GM18508 (cell line): ENCODE measurements at regions not wholly inside any gene's neighbourhood (a gene's known extent, or its start where the extent isn't known, plus 50 kb on each side); places are given as distances from the start of the nearest gene placed in this dataset.

Experiments
- ATAC-seq: cut with Tn5 transposase; IDR thresholded peaks from one replicate; pipeline ENCODE4 v1.9.1; 2021; ENCODE audit warnings: moderate number of reproducible peaks; ENCODE audit not compliant: insufficient read depth, unreplicated experiment

DNA sequence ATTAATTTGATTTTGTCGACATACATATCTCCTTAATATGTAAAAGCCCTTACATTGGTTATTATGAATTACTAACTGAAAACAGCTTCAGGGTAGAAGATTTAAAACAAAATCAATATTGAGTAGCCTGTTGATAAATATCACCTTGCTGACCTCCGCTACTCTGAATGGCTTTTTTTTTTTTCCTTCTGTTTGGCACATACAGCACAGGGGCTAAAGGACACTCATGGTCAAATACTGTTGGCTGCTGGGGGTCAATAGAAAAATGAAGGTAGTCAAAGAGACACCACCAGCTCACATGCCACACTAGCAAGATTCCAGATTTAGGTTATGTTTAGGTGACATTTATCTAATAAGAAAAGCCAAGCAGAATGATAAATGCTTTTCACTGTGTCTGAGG lies 1642.4 kb upstream of the SLC39A10 start:
- no peak for ATAC-seq

DNA sequence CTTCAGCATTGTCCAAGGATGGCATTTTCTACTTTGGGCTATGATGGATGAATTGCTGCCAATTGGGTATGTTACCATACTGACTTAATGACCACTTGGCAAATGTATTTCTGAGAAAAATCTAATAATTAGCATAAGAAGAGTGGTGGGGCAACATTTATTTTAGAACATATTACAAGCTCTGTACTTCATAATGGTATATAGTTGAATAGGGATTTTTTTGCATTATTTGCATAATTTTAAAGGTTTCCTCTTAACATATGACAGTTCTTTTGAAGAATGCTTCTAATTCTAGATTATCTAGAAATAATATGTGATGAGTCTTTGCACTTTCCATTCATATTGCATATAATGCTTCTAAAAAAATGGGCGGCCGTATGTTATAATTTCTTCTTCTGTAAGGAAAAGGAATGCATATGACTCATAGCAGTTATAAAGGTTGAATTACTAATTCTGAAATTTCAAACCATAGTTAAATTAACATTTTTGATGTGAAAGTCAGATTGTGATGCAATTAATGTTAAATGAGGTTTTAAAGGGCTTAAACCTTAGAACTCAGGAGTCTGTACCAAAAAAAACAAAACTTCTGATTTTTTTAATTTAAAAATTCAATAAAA lies 1652.3 kb upstream of the SLC39A10 start:
- no peak for ATAC-seq

DNA sequence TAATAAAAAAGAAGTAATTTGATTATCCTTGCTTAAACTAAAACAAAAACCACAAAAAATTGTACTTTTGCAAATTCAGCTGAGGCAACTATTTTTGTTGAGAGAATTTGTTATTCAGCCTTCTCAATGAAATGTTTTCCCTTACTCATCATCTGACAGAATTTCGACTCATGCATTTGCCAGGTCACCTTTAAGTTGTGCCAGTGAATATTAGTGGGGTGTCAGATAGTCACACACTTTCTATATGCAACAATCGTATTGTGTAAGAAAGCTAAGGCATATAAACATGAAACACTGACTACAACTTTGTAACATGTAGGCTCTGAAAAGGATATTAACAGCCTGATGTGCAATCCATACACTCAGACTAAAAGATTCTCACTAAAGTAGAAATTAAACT lies 1653.1 kb upstream of the SLC39A10 start:
- ATAC-seq, result no peak

DNA sequence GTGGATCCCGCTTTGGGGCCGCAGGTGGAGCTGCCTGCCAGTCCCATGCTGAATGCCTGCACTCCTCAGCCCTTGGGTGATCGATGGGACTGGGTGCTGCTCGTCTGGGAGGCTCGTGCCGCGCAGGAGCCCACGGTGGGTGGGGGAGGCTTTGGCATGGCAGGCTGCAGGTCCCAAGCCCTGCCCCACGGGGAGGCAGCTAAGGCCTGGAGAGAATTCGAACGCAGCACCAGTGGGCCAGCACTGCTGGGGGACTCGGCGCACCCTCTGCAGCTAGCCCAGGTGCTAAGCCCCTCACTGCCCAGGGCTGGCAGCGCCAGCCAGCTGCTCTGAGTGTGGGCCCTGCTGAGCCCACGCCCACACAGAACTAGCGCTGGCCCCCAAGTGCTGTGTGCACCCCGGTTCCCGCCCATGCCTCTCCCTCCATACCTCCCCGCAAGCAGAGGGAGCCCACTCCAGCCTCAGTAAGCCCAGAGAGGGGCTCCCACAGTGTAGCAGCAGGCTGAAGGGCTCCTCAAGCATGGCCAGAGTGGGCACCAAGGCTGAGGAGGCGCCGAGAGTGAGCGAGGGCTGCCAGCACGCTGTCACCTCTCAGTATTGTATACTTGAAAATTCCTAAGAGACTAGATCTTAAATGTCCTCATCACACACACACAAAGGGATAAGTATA lies 1654.2 kb upstream of the SLC39A10 start:
- ATAC-seq, result no peak

DNA sequence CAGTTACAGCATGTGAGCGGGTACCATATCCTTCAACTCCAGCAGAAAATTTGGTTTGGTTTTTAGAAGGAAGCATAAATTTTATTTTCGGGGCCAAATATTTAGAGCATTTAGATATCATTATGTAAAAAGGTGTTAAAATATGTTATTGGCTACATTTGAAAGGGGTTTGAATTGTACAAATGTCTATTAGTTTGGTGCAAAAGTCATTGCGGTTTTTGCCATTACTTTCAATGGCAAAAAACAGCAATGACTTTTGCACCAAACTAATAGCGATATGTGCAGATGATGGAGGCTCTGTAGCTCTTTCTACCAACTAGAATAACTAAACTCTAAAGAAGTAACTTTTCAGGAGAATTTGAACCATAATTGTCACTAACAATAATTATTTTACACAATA lies 1666.2 kb upstream of the SLC39A10 start:
- ATAC-seq, result no peak

DNA sequence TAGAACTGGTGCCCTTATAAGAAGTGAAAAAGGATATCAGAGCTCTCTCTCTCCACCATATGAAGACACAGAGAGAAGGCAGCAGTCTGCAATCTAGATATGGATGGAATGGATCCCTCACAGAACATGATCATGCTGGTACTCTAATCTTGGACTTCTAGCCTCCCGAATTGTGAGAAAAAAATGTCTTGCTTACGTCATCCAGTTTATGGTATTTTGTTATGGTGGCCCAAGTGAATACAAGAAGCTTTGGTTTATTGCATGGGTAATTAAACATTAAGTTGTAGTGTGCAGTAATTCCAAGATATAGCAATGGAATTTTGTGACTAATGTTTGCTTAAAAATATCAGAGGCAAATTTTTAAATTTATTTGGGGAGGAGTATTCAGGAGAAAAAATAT lies 1667.4 kb upstream of the SLC39A10 start:
- ATAC-seq, result no peak

DNA sequence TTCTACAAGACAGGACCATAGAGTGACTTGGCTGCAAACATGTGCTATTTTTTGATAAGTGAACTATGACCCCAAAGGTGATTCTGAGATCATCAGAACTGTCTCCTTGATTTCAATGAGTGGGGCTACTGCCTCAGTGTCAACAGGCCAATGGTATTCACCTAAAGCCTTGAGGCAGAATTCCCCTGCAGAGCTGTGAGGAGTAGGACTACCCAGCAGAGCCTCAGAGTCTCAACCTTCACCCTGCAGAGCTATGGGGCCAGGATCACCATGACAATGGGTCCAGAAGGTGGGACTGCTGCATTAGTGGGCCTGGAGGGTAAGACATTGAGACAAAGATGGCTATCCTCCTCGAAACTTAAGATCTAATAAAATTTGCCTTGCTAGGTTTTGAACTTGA lies 1668.2 kb upstream of the SLC39A10 start:
- no peak for ATAC-seq

DNA sequence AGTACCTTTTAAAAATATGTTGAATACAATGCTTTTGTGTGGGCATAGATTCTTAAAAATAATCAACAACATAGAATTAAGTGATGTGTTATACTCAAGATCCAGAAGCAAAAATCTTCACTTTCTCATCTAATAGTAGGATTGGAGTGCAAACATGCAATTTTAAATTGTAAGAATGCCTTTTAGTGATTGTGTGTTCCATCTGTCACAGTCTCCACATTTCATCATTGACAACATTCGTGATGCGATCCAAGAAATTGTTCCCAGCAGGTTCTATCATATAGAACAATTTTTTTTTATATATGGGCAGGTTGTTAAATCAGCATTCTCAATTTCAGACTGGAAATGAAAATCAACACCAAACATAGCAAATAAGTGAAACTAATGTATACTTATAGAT lies 1671.8 kb upstream of the SLC39A10 start:
- no peak for ATAC-seq

DNA sequence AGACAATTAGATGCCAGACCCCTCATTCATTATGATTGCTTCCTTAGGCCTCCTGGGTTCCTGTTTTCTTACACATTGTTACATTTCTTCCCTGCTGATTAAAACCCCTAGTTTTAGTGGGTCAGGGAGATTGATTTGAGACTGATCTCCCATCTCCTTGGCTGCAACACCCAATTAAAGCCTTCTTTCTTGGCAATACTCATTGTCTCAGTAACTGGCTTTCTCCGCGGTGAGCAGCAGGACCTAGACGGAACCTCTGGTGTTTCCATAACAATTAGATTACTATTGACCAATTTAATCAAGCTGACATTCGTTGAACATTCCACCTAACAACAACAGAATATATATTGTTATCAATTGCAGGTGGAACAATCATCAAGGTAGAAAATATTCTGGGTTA lies 1676.4 kb upstream of the SLC39A10 start:
- ATAC-seq, result no peak

DNA sequence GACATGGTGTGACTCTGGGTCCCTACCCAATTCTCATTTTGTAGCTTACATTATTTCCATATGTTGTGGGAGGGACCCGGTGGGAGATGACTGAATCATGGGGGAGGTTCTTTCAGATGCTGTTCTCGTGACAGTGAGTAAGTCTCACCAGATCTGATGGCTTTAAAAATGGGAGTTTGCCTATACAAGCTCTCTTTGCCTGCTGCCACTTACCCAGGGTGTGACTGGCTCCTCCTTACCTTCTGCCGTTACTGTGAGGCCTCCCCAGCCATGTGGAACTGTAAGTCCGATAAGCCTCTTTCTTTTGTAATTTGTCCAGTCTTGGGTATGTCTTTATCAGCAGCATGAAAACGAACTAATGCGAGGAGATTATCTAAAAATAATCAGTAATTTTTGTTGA lies 1683.2 kb upstream of the SLC39A10 start:
- ATAC-seq, result no peak

DNA sequence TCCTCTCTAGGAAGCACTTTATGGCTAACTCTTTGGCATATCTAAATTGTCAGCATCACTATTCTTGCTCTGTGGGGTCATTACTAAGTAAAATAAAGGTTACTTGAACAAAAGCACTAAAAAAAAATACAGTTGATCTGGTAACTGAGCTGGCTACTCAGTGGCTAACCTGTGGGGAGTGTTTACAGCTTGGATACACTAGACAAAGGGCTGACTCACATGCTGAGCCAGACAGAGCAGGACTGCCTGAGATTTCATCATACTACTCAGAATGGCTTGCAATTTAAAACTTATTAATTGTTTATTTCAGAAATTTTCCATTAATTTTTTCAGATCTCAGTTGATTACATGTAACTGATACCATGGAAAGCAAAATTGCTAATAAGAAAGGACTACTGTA lies 1690.4 kb upstream of the SLC39A10 start:
- ATAC-seq, result no peak

DNA sequence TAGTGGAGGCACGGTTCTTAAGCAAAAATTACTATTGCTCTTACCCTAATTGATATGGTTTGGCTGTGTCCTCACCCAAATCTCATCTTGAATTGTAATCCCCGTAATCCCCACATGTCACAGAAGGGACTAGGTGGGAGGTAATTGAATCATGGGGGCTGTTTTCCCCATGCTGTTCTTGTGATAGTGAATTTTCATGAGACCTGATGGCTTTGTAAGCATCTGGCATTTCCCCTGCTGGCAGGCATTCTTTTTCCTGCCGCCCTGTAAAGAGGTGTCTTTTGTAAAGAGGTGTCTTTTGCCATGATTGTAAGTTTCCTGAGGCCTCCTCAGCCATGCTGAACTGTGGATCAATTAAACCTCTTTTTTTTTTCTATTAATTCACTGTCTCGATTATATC lies 1691.8 kb upstream of the SLC39A10 start:
- ATAC-seq, result no peak

DNA sequence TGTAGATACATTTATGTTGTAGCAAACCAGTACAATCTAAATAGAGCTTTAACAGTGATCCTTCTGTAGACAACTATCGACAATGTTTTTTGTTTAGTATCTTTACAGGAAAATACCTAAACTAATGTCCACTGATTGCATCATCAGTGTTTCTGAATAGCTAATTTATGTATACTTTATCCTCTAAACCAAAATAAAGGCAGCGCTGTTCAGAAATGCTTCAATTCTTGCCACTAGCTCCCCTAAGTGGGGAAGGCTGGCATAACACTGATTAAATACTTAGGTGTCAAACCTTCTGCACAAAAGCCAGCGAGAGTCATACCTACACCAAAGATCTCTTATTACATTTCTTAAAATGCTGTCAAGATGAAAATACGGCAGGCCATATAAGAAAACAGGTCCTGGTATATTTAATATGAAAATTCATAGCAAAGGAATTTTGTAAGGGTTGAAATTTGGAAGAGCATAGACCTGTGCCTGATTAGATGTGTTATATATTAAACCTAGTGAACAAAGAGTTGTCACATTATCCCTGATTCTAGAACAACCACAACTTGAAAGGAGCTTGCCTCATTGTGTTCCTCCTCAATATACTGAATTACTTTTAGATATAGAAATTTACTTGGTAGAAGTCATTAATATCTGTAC lies 1693.4 kb upstream of the SLC39A10 start:
- peak; percentile 66 for ATAC-seq

DNA sequence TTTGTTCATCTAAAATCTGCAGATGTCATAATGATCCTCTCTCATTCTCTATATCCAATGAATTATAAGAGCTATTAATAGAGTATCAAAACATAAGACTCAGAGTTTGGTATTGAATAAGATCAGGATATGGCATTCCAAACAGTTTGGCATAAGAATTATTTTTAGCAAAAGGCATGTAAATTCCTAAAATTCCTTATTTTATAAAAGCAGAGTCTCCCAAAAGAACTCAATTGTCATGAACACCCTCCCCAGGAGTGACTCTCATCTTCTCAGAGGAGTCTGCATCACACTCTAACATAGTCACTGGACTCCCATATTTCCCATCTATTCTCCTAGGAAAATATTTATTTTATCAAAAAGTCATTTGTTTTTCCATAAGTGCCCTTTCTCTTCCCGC lies 1710.2 kb upstream of the SLC39A10 start:
- ATAC-seq, result no peak

DNA sequence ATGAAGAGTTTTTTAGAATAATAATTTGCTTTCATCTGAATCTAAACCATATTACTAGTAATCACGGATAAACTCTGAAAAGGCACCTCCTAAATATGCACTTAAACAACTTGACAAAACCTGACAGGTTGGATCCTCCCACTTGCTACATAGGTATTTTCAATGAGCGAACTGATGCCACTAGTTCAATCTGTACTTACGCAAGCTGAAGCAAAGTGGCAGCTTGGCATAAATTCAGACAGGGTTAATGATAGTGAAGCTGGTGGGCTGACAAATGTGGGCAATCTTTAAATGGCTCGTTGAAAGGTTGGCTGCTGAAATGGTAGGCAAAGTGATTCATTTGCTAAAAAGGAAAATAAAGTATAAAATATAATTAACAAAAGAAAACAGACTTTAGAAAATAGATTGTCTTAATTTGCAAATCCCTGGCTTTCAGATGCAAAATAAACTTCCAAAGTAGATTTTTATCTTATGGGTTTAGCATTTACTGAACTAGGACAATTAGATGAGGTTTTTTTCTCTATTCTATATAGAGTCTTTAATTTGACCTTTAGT lies 1713.5 kb upstream of the SLC39A10 start:
- ATAC-seq, result no peak

DNA sequence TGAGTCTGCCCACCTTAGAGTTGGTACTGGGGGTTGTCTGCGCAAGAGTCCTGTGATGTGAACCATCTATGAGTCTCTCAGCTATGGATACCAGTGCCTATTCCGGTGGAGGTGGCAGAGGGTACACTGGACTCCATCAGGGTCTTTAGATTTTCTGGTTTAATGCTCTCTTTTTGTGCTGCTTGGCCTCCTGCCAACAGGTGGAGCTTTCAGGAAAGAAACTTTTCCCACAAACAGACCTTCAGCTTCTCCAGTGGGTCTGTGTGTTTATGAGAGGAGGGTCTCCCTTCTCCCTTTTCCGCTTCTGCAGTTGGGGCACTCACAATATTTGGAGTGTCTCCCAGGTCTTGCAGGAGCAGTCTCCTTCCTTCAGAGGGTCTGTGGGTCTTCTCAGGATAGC lies 1721.9 kb upstream of the SLC39A10 start:
- no peak for ATAC-seq

DNA sequence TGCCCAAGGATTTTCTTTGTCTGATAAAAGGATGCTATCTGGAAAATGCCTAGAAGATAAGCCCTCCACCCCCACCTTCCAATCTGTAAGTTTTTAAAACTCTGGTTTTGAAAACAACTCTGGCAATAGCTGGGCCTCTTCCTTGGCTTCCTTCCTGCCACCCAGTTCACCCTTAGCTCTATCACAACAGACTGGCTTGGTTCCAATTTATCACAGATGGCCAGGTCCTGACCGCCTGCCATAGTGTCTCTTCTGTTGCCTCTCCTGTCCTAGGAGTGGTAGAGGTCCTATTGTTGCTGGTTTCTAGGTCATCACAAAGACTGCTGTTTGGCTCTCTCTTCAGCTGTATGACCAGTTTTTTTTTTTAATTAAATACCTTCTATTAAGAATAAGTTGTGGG lies 1727.9 kb upstream of the SLC39A10 start:
- no peak for ATAC-seq

DNA sequence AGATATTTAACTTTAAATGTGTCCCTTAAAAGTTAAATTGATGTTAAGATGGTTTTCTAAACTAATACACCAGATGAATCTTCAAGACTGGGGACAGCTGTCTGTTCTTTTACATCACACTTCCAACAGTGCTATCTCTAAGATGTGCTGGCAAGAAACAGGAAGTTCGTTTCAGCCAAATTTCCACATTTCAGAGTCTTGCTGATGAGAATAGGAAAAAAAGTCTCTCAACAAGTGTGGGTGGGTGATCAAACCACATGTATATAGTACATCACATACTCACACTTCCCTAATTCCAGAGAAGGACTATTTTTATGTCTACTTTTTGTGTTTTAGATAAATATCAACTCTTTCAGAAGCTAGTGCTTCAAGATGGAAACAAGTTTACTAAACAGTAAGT lies 1712.8 kb upstream of the TMEFF2 start:
- ATAC-seq, result no peak

DNA sequence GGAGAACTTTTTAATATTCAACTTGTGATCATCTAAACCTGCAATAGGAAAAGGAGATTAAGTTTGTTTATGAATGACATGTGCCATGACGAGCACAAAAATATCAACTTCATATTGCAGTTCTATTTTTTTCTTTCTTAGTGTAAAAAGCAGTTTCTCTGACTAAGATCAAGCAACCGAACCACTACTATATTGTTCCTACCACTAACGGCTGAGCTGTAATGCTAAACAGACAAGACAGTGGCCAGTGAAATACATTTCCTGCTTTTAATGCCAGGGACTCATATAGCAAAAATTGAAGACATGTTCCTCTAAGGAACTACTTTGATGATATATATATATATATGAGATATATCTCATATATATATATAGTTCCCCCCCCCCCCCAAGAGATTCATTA lies 1705.6 kb upstream of the TMEFF2 start:
- no peak for ATAC-seq

DNA sequence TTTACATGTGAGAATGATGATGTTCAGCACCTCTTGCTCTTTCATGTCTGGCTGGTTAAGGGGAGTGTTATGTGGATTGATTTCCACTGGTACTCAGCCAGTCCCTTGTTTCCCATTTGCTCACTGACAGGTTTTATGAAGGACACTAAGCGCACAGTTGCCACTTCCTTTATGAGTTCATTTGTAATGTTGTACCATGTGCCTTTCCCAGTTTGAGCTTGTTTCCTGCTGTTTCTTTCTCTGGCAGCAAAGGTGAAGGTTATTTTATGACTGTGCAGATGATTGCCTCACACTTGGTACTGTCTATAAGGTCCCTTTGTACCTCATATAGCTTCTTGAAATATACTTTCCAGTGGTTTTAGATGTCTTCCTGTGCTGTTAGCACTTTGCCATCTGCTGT lies 1700.5 kb upstream of the TMEFF2 start:
- ATAC-seq, result no peak

DNA sequence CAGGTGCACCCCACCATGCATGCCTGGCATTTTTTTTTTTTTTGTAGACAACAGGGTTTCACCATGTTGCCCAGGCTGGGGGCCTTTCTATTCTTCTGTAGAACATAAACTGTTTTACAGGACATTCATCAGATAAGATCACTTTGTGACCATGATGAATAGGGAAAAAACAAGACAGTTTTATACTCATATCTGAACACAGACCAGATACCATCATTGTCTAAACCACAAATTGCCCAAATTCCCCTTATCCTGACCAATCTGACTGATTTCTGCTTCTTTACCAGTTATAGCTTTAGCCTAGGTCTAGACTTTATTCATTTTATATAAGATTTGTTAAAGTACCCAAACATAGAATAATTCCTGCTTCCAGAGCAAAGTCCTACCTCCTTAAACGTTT lies 1699.3 kb upstream of the TMEFF2 start:
- ATAC-seq, result no peak

DNA sequence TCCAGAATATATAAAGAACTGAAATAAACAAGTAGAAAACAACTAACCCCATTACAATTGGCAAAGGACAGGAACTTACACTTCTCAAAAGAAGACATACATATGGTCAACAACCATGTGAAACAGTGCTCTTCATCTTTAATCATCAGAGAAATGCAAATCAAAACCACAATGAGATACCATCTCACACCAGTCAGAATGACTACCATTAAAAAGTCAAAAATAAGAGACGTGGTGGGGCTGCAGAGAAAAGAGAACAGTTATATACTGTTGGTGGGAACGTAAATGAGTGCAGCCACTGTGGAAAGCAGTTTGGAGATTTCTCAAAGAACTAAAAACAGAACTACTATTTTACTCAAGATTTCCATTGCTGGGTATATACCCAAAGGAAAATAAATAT lies 1696.3 kb upstream of the TMEFF2 start:
- no peak for ATAC-seq
